HepG2 (cell line): ENCODE measurements at regions not wholly inside any gene's neighbourhood (a gene's known extent, or its start where the extent isn't known, plus 50 kb on each side); places are given as distances from the start of the nearest gene placed in this dataset.

ENCODE experiments used
- ATAC-seq: fragments of 200-7000 bp; cut with Tn5 transposase; 3 replicates; pipeline ENCODE4 v1.9.1; 2020; ENCODE audit warnings: mild to moderate bottlenecking, moderate library complexity
- BruUV-seq: library from RNA; stranded (reverse); fragments of 400-500 nt; replicated peaks from 2 replicates; lab custom pipeline; 2021; lab: Mats Ljungman, UMichigan
- CTCF ChIA-PET: fragments of 300-600 bp; formaldehyde crosslinking; extraction: SDS; loops from one replicate; lab custom pipeline; 2021; ENCODE audit warnings: low total read pairs, inconsistent platforms, low intra/inter-chr PET ratio; lab: Yijun Ruan, JAX
- POLR2A ChIA-PET: fragments of 350-600 bp; sonication (Branson Sonifier 250); formaldehyde crosslinking; loops from one replicate; lab custom pipeline; 2020; ENCODE audit warnings: antibody characterized with exemption, inconsistent platforms; lab: Yijun Ruan, JAX
- DNase-seq: peaks from one replicate; pipeline ENCODE4 v3.0.0-alpha.2; 2015; ENCODE audit warnings: low spot score
- FAIRE-seq: peaks from 3 replicates; lab custom pipeline; 2011; peaks lifted over from hg19 to GRCh38; lab: Jason Lieb, UNC
- H2AFZ ChIP-seq: one replicate; pipeline ENCODE4 v1.6.1; 2011; ENCODE audit warnings: low read length, inconsistent platforms
- H3K27ac ChIP-seq: fragments of 300-600 bp; 3 replicates; pipeline ENCODE4 v1.8.0; 2011; ENCODE audit warnings: mixed run types, mild to moderate bottlenecking, mixed read lengths, low read length, inconsistent platforms; ENCODE audit not compliant: insufficient read depth; ENCODE audit errors: extremely low read length
- H3K27me3 ChIP-seq, 2 experiments: fragments of 200-600 bp in 1 of 2; 2 replicates in 1 of 2; 3 replicates in 1 of 2; pipeline versions ENCODE4 v1.6.0 to v1.8.0; 2011; ENCODE audit warnings: low read length in 2 of 2, mild to moderate bottlenecking in 2 of 2, moderate library complexity in 2 of 2, inconsistent platforms in 1 of 2; ENCODE audit not compliant: insufficient read depth in 2 of 2, control insufficient read depth in 1 of 2
- H3K36me3 ChIP-seq, 2 experiments: fragments of 200-600 bp in 1 of 2; replicated peaks in 1 of 2; 2 replicates in 1 of 2; 3 replicates in 1 of 2; pipeline versions ENCODE4 v1.5.1 to v1.8.0; 2011; ENCODE audit warnings: low read length in 2 of 2, inconsistent platforms in 1 of 2; ENCODE audit not compliant: insufficient read depth in 2 of 2, control insufficient read depth in 1 of 2
- H3K4me1 ChIP-seq: 2 replicates; pipeline ENCODE4 v1.5.1; 2012; ENCODE audit warnings: low read length, inconsistent platforms; ENCODE audit not compliant: insufficient read depth
- H3K4me2 ChIP-seq: 2 replicates; pipeline ENCODE4 v1.6.0; 2011; ENCODE audit warnings: low read depth, low read length, inconsistent platforms
- H3K4me3 ChIP-seq, 3 experiments: fragments of 200-600 bp in 1 of 3; sonication (generic), shearing (Covaris generic) in 1 of 3; replicated peaks in 1 of 3; 2 replicates each; pipeline ENCODE4 v1.5.1; 2011 to 2016; ENCODE audit warnings: low read length in 3 of 3, inconsistent platforms in 2 of 3, low read depth in 2 of 3, mild to moderate bottlenecking in 2 of 3, control low read depth in 1 of 3, mixed read lengths in 1 of 3; ENCODE audit not compliant: insufficient read depth in 1 of 3
- H3K79me2 ChIP-seq: one replicate; pipeline ENCODE4 v1.6.1; 2011; ENCODE audit warnings: low read length, inconsistent platforms; ENCODE audit not compliant: insufficient read depth
- H3K9ac ChIP-seq: 2 replicates; pipeline ENCODE4 v1.6.0; 2011; ENCODE audit warnings: mild to moderate bottlenecking, low read depth, low read length, inconsistent platforms; ENCODE audit not compliant: insufficient read depth
- H3K9me3 ChIP-seq: 2 replicates; pipeline ENCODE4 v1.5.1; 2012; ENCODE audit warnings: mild to moderate bottlenecking, low read length
- H4K20me1 ChIP-seq: 2 replicates; pipeline ENCODE4 v1.6.0; 2011; ENCODE audit warnings: inconsistent platforms, mild to moderate bottlenecking, low read length, moderate library complexity; ENCODE audit not compliant: insufficient read depth
- CREB1 ChIP-seq, 2 experiments: fragments of 450-650 bp in 1 of 2; IDR thresholded peaks; 2 replicates each; pipeline ENCODE4 v1.6.1; 2016 to 2017; ENCODE audit warnings: control low read depth in 1 of 2, mild to moderate bottlenecking in 1 of 2, missing compliant biosample characterization in 1 of 2, missing genetic modification characterization in 1 of 2
- E2F1 ChIP-seq: sonication (generic); formaldehyde crosslinking; IDR thresholded peaks from 2 replicates; pipeline ENCODE4 v1.5.0; 2020; ENCODE audit warnings: missing genetic modification reagents
- ETV6 ChIP-seq: sonication (generic); formaldehyde crosslinking; conservative IDR thresholded peaks from 2 replicates; pipeline ENCODE4 v1.4.0; 2020; ENCODE audit warnings: missing genetic modification reagents
- KLF6 ChIP-seq: IDR thresholded peaks from 2 replicates; pipeline ENCODE4 v1.8.0; 2016; ENCODE audit warnings: missing biosample characterization, missing genetic modification reagents
- TBX3 ChIP-seq: fragments of 450-650 bp; IDR thresholded peaks from 2 replicates; pipeline ENCODE4 v1.6.1; 2017; ENCODE audit warnings: antibody characterized with exemption, mild to moderate bottlenecking, inconsistent platforms, borderline replicate concordance
- ZNF160 ChIP-seq: sonication (generic); formaldehyde crosslinking; IDR thresholded peaks from 2 replicates; pipeline ENCODE4 v1.8.0; 2022; ENCODE audit warnings: mild to moderate bottlenecking, inconsistent platforms, missing genetic modification reagents
- ZNF441 ChIP-seq: sonication (generic); formaldehyde crosslinking; IDR thresholded peaks from 2 replicates; pipeline ENCODE4 v1.7.0; 2021; ENCODE audit warnings: missing genetic modification reagents, borderline replicate concordance
- ZNF660 ChIP-seq: sonication (generic); formaldehyde crosslinking; IDR thresholded peaks from 2 replicates; pipeline ENCODE4 v1.5.1; 2020; ENCODE audit warnings: mild to moderate bottlenecking, low read depth, missing genetic modification reagents, borderline replicate concordance
- ZNF687 ChIP-seq: sonication (generic); formaldehyde crosslinking; IDR thresholded peaks from 2 replicates; pipeline ENCODE4 v1.5.1; 2020; ENCODE audit warnings: mild to moderate bottlenecking, missing genetic modification reagents, moderate library complexity
- WGBS: methylation state at CpG from one replicate; pipeline ENCODE4 v1.1.6; 2017; ENCODE audit warnings: low lambda C conversion rate; 5-methylcytosine and 5-hydroxymethylcytosine counted together
- in situ Hi-C: cut with HindIII; loops from 2 replicates; pipeline ENCODE4 v1.10.0; 2017; ENCODE audit warnings: low pct_unique_long_range_greater_than_20kb; ENCODE audit not compliant: extremely low pct_ligation_motif_present
- intact Hi-C: fragments of 100-400 bp; cut with micrococcal nuclease; formaldehyde crosslinking; loops from one replicate; pipeline ENCODE4 v1.10.0; 2022; ENCODE audit not compliant: unreplicated experiment

GRCh38 chr11:33953289-33953688 is 61.4 kb upstream of the LMO2 start (continued):
- TF ChIP-seq E2F1 (CRISPR knock-in tag) (no peak), ETV6 (CRISPR knock-in tag) (no peak), KLF6 (CRISPR knock-in tag) (no peak), ZNF441 (no peak)

GRCh38 chr11:33952805-33953204 is 60.9 kb upstream of the LMO2 start:
- Histone ChIP-seq H3K27me3 (peaks cover 4 to 16% of the 10 kb centered on the region in 2 experiments; a peak in 4 of 5 replicates), H3K4me3 (no peak overlapping the region), H3K4me1 (no peaks in the 10 kb centered on the region), H3K27ac (no peak overlapping the region), H2AFZ (no peak overlapping the region), H3K4me2 (no peak overlapping the region), H3K9me3 (no peaks in the 10 kb centered on the region), H4K20me1 (no peaks in the 10 kb centered on the region), H3K36me3 (no peaks in the 10 kb centered on the region), H3K79me2 (no peaks in the 10 kb centered on the region), H3K9ac (no peak overlapping the region)
- in situ Hi-C loops, result no loop called here
- intact Hi-C loops, result no loop called here
- WGBS, result 35% methylated on average over 5 of the region's 5 CpGs
- DNase-seq (no peak), FAIRE-seq (no peak), ATAC-seq (no peak)
- ChIA-PET CTCF (no interaction called here), POLR2A (no interaction called here)
- no TSS peak for BruUV-seq
- TF ChIP-seq CREB1 (IDR thresholded peaks at IDR 0.05) (no peak), CREB1 (CRISPR knock-in tag; IDR thresholded peaks at IDR 0.05) (no peak)

- ChIA-PET POLR2A (no interaction called here), CTCF (no interaction called here)
- DNase-seq (no peak), FAIRE-seq (no peak), ATAC-seq (no peak)
- no TSS peak for BruUV-seq
- 43% methylated on average over 8 of the region's 8 CpGs for WGBS
- in situ Hi-C loops, result no loop called here
- Histone ChIP-seq H3K27me3 (peaks cover 3 to 9% of the 10 kb centered on the region in 2 experiments; a peak in 4 of 5 replicates), H3K4me3 (no peak overlapping the region), H3K79me2 (no peaks in the 10 kb centered on the region), H3K4me1 (no peaks in the 10 kb centered on the region), H3K9ac (no peak overlapping the region), H4K20me1 (no peaks in the 10 kb centered on the region), H3K36me3 (no peaks in the 10 kb centered on the region), H3K9me3 (no peaks in the 10 kb centered on the region), H2AFZ (no peak overlapping the region), H3K4me2 (no peak overlapping the region), H3K27ac (no peak overlapping the region)
- intact Hi-C loops, result no loop called here
- TF ChIP-seq ZNF687 (CRISPR knock-in tag) (no peak), TBX3 (no peak), ZNF660 (CRISPR knock-in tag) (no peak), ZNF160 (CRISPR knock-in tag) (no peak)
Observed at GRCh38 chr11:33949252-33949913, 57.5 kb upstream of the LMO2 start.
